Body of pancreas (tissue), 4 donors: ENCODE measurements at regions not wholly inside any gene's neighbourhood (a gene's known extent, or its start where the extent isn't known, plus 50 kb on each side); places are given as distances from the start of the nearest gene placed in this dataset.

Experiments
- POLR2A ChIP-seq, 3 donors: fragments of 450-650 bp; IDR thresholded peaks; one replicate each; pipeline ENCODE4 v1.6.1; 2016; ENCODE audit warnings: antibody characterized with exemption in 3 of 3, mild to moderate bottlenecking in 2 of 3
- TF ChIP-seq, protein P1 (sequence below), 7 experiments: fragments of 450-650 bp in 4 of 7; fragments of 200-600 bp in 3 of 7; sonication (generic) in 3 of 7; IDR thresholded peaks; one replicate each; pipeline ENCODE4 v1.5.1; 2016 to 2019; ENCODE audit warnings: antibody characterized with exemption in 7 of 7

DNA sequence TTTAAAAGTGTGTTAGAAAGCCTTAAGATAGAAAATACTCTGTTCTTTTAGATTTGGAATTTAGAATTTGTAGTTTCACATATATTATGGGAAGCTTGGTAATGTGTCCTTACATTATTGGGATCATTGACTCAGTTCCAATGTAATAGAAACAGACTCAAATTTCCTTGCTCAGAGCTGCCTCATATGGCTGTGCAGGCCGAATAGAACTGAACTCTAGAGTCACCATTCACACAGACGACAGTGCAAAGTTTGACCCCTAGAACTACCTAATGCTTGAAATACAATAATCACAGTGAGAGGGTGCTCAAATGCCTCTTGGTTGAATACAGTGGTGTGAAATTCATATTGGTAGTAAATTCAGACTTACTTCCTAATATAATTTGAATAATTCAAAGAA is 482.7 kb upstream of the CITED2 start:
- TF ChIP-seq, protein P1, sequence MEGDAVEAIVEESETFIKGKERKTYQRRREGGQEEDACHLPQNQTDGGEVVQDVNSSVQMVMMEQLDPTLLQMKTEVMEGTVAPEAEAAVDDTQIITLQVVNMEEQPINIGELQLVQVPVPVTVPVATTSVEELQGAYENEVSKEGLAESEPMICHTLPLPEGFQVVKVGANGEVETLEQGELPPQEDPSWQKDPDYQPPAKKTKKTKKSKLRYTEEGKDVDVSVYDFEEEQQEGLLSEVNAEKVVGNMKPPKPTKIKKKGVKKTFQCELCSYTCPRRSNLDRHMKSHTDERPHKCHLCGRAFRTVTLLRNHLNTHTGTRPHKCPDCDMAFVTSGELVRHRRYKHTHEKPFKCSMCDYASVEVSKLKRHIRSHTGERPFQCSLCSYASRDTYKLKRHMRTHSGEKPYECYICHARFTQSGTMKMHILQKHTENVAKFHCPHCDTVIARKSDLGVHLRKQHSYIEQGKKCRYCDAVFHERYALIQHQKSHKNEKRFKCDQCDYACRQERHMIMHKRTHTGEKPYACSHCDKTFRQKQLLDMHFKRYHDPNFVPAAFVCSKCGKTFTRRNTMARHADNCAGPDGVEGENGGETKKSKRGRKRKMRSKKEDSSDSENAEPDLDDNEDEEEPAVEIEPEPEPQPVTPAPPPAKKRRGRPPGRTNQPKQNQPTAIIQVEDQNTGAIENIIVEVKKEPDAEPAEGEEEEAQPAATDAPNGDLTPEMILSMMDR (IDR thresholded peaks at IDR 0.05), result no peak
- no peak for TF ChIP-seq POLR2A (IDR thresholded peaks at IDR 0.05)
